BLaER1 (cell line): ENCODE measurements at regions not wholly inside any gene's neighbourhood (a gene's known extent, or its start where the extent isn't known, plus 50 kb on each side); places are given as distances from the start of the nearest gene placed in this dataset.
"Not testable (repeated sequence)": the region's sequence is repeated elsewhere in the genome, so short reads cannot be mapped to it uniquely, and the experiment has no call there.

Experiments
- H3K27ac ChIP-seq: shearing (Covaris generic); formaldehyde crosslinking; 2 replicates; pipeline ENCODE4 v1.8.1; 2022
- H3K27me3 ChIP-seq: shearing (Covaris generic); formaldehyde crosslinking; 2 replicates; pipeline ENCODE4 v1.8.1; 2022
- H3K36me3 ChIP-seq: shearing (Covaris generic); formaldehyde crosslinking; 2 replicates; pipeline ENCODE4 v1.8.1; 2022
- H3K4me1 ChIP-seq: shearing (Covaris generic); formaldehyde crosslinking; 2 replicates; pipeline ENCODE4 v1.8.1; 2022
- H3K4me2 ChIP-seq: shearing (Covaris generic); formaldehyde crosslinking; 2 replicates; pipeline ENCODE4 v1.8.1; 2022
- H3K4me3 ChIP-seq: shearing (Covaris generic); formaldehyde crosslinking; 2 replicates; pipeline ENCODE4 v1.8.1; 2022
- H3K9ac ChIP-seq: shearing (Covaris generic); formaldehyde crosslinking; 2 replicates; pipeline ENCODE4 v1.8.1; 2022
- H3K9me3 ChIP-seq: shearing (Covaris generic); formaldehyde crosslinking; 2 replicates; pipeline ENCODE4 v1.8.1; 2022
- H4K20me1 ChIP-seq: shearing (Covaris generic); formaldehyde crosslinking; 2 replicates; pipeline ENCODE4 v1.8.1; 2022
- Cebpa-rat ChIP-seq: shearing (Covaris generic); IDR thresholded peaks from 2 replicates; pipeline ENCODE4 v1.8.1; 2022

DNA sequence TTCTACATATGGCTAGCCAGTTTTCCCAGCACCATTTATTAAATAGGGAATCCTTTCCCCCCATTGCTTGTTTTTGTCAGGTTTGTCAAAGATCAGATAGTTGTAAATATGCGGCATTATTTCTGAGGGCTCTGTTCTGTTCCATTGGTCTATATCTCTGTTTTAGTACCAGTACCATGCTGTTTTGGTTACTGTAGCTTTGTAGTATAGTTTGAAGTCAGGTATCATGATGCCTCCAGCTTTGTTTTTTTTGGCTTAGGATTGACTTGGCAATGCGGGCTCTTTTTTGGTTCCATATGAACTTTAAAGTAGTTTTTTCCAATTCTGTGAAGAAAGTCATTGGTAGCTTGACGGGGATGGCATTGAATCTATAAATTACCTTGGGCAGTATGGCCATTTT lies 60.0 kb upstream of the GPC3 start:
- H3K27me3 ChIP-seq: peaks cover 14% of the 10 kb centered on the region; the same call in 1 of the 2 replicates
- H3K9me3 ChIP-seq, H3K9ac ChIP-seq, H3K27ac ChIP-seq, H4K20me1 ChIP-seq, H3K36me3 ChIP-seq, H3K4me1 ChIP-seq, H3K4me3 ChIP-seq, H3K4me2 ChIP-seq: not testable (repeated sequence)

DNA sequence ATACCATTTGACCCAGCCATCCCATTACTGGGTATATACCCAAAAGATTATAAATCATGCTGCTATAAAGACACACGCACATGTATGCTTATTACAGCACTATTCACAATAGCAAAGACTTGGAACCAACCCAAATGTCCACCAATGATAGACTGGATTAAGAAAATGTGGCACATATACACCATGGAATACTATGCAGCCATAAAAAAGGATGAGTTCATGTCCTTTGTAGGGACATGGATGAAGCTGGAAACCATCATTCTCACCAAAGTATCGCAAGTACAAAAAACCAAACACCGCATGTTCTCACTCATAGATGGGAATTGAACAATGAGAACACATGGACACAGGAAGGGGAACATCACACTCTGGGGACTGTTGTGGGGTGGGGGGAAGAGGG lies 81.7 kb upstream of the GPC3 start:
- not testable (repeated sequence) for H3K4me3 ChIP-seq, H3K4me1 ChIP-seq, H4K20me1 ChIP-seq, H3K36me3 ChIP-seq, H3K27ac ChIP-seq, H3K4me2 ChIP-seq, H3K9me3 ChIP-seq, H3K9ac ChIP-seq
- peaks cover 63% of the 10 kb centered on the region for H3K27me3 ChIP-seq

DNA sequence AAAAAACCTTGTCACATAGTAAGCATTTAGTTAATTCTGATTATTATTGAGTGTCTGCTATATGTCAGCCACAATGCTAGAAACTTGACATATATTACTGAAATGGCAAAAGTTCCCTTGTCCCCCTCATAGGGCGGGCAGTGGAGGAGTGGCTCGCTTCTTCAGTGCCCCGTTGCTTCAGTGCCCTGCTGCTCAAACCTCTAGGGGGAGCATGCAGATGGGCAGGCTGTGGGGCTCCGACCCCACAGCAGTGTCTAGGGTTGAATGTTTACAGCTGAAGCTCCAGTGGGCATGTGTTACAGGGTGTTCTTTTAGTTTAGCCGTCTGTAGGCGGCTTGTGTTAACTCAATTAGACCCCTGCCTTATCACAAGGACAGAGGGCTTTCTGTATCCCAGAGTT lies 86.5 kb upstream of the GPC3 start:
- H4K20me1 ChIP-seq: not testable (repeated sequence)

DNA sequence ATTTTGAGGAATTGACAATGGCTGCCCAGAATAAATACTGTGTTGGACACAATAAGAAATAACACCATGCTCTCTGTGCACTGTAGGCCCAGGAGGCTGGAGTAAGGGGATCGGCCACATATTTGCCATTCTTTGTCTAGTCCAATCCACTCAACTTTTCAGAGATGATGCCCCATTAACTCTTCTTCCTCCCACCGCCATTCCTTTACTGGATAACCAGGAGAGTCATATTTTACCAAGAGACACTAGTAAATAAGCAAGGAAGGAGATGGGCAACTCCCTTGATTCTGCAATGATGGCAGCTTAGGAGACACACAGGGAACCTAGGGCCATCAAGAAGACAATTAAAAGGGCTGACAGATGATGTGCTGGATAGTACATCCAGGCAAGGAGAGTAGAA lies 87.9 kb upstream of the GPC3 start:
- Histone ChIP-seq H3K4me3 (no peak overlapping the region), H3K27me3 (peaks cover 62% of the 10 kb centered on the region)
- no peak for TF ChIP-seq Cebpa-rat

More for the DNA sequence above, 86.5 kb upstream of the GPC3 start:
- H3K27ac ChIP-seq, H3K4me1 ChIP-seq, H3K9ac ChIP-seq, H3K4me2 ChIP-seq, H3K36me3 ChIP-seq, H3K4me3 ChIP-seq, H3K9me3 ChIP-seq: not testable (repeated sequence)
- peaks cover 54% of the 10 kb centered on the region for H3K27me3 ChIP-seq

DNA sequence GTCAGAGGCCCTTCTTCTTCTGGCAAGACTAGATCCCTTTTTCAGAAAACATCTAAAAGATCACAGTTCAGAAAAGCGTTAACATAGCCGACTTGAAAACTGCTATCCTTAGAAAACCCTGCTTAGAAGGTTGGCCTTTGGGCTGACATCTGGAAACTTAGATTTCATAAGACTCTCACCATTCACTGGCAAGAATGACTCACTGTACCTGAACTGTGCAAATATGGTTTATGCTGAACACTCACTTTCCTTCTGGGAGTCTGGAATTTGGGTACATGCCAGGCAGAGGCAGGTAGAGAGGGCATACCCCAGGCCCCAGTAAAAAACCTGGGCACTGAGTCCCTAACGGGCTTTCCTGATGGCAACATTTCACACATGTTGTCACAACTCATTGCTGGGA lies 88.8 kb upstream of the GPC3 start:
- Histone ChIP-seq H3K27me3 (peaks cover 63% of the 10 kb centered on the region), H3K9me3 (peaks cover 10% of the 10 kb centered on the region), H3K27ac (no peak overlapping the region), H3K4me2 (no peak overlapping the region), H3K4me1 (no peaks in the 10 kb centered on the region), H3K36me3 (no peaks in the 10 kb centered on the region), H3K9ac (no peak overlapping the region), H4K20me1 (no peaks in the 10 kb centered on the region; the same call in 1 of the 2 replicates), H3K4me3 (no peak overlapping the region)
- TF ChIP-seq Cebpa-rat: no peak

More for the DNA sequence above, 87.9 kb upstream of the GPC3 start:
- H3K27ac ChIP-seq: no peak overlapping the region
- peaks cover 10% of the 10 kb centered on the region for H3K9me3 ChIP-seq
- no peaks in the 10 kb centered on the region; the same call in 1 of the 2 replicates for H4K20me1 ChIP-seq
- H3K4me2 ChIP-seq: no peak overlapping the region
- H3K4me1 ChIP-seq: no peaks in the 10 kb centered on the region
- no peaks in the 10 kb centered on the region for H3K36me3 ChIP-seq
- no peak overlapping the region for H3K9ac ChIP-seq

- Histone ChIP-seq H3K27ac (no peak overlapping the region), H3K27me3 (peaks cover 56% of the 10 kb centered on the region), H3K9ac (no peak overlapping the region), H4K20me1 (no peaks in the 10 kb centered on the region), H3K4me3 (no peak overlapping the region), H3K9me3 (peaks cover 10% of the 10 kb centered on the region), H3K4me1 (no peaks in the 10 kb centered on the region), H3K4me2 (no peak overlapping the region), H3K36me3 (no peaks in the 10 kb centered on the region)
- TF ChIP-seq Cebpa-rat: no peak
Observed at GRCh38 chrX:134075894-134076718, 90.7 kb upstream of the GPC3 start.

DNA sequence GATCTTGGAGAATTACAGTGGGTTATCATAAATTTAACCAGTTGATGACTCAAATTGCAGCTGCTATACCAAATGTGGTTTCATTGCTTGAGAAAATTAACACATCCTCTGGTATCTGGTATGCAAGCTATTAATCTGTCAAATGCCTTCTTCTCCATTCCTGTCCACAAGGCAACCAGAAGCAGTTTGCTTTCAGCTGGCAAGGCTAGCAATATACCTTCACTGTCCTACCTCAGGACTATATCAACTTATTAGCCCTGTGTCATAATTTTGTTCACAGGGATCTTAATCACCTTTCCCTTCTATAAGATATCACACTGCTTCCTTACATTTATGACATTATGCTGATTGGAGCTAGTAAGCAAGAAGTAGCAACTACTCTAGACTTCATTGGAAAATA lies 110.0 kb upstream of the GPC3 start:
- Histone ChIP-seq H3K4me2 (no peak overlapping the region), H3K36me3 (no peaks in the 10 kb centered on the region), H4K20me1 (no peaks in the 10 kb centered on the region; the same call in 1 of the 2 replicates), H3K9ac (no peak overlapping the region), H3K27ac (no peak overlapping the region), H3K9me3 (no peaks in the 10 kb centered on the region), H3K4me1 (no peaks in the 10 kb centered on the region), H3K27me3 (peaks cover 88% of the 10 kb centered on the region), H3K4me3 (no peak overlapping the region)
- no peak for TF ChIP-seq Cebpa-rat

DNA sequence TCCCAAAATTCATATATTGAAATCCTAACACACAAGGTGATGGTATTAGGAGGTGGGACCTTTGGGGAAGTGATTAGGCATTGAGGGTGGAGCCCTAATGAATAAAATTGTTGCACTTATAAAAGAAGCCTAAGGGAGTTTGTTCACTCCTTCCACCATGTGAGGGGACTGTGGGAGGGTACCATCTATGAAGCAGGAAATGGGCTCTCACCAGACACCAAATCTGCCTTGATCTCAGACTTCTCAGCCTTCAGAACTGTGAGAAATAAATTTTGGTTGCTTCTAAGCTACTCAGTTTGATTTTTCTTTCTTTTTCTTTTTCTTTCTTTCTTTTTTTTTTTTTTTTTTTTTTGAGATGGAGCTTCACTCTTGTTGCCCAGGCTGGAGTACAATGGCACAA lies 116.2 kb upstream of the GPC3 start:
- H3K36me3 ChIP-seq: no peaks in the 10 kb centered on the region
- TF ChIP-seq Cebpa-rat: no peak

GRCh38 chrX:134115270-134115669 lies 121.7 kb upstream of the CCDC160 start:
- Histone ChIP-seq H3K4me1 (no peaks in the 10 kb centered on the region), H3K9me3 (0 out of 2 replicates have a peak, but pooled peaks cover 3% of the 10 kb centered on the region), H3K36me3 (no peaks in the 10 kb centered on the region), H3K4me2 (no peak overlapping the region), H4K20me1 (no peaks in the 10 kb centered on the region), H3K27me3 (peaks cover 48% of the 10 kb centered on the region), H3K27ac (no peak overlapping the region), H3K9ac (no peak overlapping the region), H3K4me3 (no peak overlapping the region)
- TF ChIP-seq Cebpa-rat: no peak

More for the DNA sequence above, 116.2 kb upstream of the GPC3 start:
- no peak overlapping the region for H3K4me3 ChIP-seq
- no peaks in the 10 kb centered on the region for H3K9me3 ChIP-seq
- no peaks in the 10 kb centered on the region for H4K20me1 ChIP-seq
- no peak overlapping the region for H3K9ac ChIP-seq
- H3K4me2 ChIP-seq: no peak overlapping the region
- no peak overlapping the region for H3K27ac ChIP-seq
- peaks cover 76% of the 10 kb centered on the region for H3K27me3 ChIP-seq
- H3K4me1 ChIP-seq: no peaks in the 10 kb centered on the region

DNA sequence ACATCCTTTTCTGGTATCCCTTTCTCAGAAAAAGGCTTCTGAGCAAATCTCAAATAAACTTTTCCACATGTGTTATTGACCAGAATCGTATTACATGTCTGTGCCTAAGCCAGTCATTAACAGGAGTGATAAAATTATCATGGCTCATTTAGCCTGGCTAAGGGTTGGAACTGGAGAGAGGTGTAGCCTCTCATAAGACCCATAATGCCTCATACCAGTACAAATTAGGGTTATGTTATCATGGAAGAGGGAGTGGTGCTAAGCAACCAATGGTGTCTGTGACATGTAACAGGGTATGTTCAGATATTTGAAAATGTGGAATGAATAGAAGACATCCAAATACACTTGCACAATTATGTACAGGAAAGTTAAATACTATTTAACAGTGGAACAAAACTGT lies 99.6 kb upstream of the CCDC160 start:
- TF ChIP-seq Cebpa-rat: no peak
- no peaks in the 10 kb centered on the region for H3K4me1 ChIP-seq
- H3K36me3 ChIP-seq: no peaks in the 10 kb centered on the region
- no peak overlapping the region for H3K9ac ChIP-seq
- no peak overlapping the region for H3K4me2 ChIP-seq
- H3K9me3 ChIP-seq: no peaks in the 10 kb centered on the region
- H3K27me3 ChIP-seq: peaks cover 90% of the 10 kb centered on the region
- H3K4me3 ChIP-seq: no peak overlapping the region
- H3K27ac ChIP-seq: no peak overlapping the region
- H4K20me1 ChIP-seq: no peaks in the 10 kb centered on the region; the same call in 1 of the 2 replicates
